AG08396 (cell line): ENCODE measurements at regions not wholly inside any gene's neighbourhood (a gene's known extent, or its start where the extent isn't known, plus 50 kb on each side); places are given as distances from the start of the nearest gene placed in this dataset.

Experiments used
- DNase-seq: peaks from one replicate; pipeline ENCODE4 v3.0.0; 2012; ENCODE audit warnings: low spot score, mixed read lengths

- DNase-seq: no peak
These were observed 72.0 kb downstream of the ALX1 start for GRCh38 chr12:85352016-85352415.

DNA sequence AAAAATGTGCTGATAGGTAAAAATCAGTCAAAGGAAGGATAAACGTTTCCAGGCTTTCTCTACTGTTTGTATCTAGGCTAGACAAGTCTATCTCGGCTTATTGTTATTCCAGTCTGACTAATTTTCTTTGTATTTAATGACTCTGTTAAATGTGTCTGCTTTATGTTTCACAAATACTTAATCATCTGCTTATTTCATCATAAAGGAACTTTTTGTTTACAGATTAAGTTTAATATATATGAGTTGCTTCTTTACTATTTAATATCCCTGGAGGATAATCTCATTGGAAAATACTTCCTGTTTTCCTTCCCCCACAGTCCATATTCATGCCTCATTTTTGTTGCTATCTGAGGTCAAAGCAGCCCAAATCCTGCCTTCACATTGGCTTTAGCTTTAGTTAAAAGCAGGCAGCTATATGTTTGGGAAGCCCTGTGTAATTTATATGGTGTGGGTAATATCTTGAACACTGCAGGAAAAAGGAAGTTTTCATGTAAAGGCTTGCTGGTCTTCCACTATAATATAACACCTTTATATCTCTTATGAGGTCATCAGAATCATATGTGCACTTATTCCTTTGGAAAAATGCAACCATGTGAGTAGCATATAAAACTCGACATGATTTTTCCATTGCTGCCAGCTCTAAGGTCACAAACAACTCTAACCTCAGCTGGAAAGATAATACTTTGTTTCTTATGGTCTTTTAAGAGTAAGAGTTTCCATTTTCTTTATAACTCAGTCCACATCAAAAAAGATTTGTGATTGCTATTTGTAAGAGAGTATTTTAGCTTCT lies 76.8 kb downstream of the ALX1 start:
- no peak for DNase-seq

DNA sequence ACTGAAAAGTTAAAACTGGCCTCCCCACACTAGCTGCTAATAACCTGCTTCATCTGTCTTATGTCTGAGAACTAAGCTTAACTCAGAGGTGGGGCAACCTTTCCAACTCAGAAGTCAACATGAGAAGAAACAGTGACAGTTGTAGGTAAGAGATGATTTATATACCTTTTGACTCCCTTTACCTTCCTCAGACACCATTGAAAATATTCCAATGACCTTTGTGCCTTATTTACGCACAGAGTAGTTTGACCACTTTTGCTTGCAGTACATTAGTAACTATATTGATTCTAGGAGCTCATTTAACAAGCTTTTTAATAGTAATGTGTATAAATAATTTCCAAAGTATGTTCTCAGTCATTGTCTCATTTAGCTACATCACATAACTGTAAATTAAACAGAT lies 77.6 kb downstream of the ALX1 start:
- no peak for DNase-seq

DNA sequence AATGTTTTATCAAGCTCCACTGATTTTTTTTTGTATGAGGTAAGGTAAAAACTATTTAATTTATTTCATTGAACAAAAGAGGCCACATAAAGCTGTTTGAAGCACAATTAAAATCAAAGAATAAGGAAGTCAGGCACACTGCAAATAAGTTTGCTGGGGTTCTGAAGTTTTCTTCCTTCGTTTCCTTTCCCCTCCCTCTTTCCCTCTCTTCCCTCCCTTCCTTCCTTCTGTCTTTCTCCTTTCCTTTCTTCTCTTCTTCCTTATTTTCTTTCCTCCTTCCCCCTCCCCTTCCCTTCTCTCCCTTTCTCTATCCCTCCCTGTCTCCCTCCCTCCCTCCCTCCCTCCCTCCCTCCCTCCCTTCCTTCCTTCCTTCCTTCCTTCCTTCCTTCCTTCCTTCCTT lies 78.7 kb downstream of the ALX1 start:
- DNase-seq: no peak

GRCh38 chr12:85363382-85364190 lies 83.6 kb downstream of the ALX1 start:
- DNase-seq: no peak

DNA sequence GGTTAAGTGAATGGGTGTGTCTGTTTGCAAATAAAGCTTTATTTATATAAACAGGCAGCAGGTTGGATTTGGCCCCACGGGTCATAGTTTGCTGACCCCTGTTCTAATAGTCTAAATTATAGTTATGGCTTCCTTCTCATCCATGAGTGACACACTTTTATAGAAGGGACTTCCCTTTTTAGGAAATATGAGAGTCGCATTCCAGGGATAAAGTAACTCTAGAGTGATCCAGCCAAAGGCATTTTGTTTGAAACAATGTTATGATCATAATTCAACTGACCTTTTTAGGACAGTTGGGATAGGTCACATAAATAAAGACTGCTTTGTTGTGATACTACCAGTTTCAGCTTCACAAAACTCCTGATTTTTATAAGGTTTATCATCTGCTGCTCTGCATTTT lies 87.9 kb downstream of the ALX1 start:
- DNase-seq: no peak

GRCh38 chr12:85369365-85370154 lies 89.5 kb downstream of the ALX1 start:
- DNase-seq: no peak

DNA sequence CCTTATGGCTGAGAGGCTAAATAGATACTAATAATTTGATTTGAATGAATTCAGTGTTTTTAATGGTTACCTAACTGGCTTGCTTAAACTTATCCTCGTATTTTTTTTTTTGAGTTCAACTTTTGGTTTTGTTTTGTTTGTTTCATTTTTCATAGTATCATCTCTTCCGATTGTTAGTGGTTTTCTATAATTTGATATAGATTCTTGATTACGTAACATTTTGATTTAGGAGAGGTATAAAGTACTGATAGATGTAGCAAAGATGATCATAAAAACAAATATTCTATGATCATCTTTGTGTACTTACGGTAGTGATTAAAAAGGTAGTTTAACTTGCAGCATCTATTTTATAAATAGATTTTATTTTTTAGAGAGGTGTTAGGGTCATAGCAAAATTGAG lies 93.0 kb downstream of the ALX1 start:
- DNase-seq: no peak

DNA sequence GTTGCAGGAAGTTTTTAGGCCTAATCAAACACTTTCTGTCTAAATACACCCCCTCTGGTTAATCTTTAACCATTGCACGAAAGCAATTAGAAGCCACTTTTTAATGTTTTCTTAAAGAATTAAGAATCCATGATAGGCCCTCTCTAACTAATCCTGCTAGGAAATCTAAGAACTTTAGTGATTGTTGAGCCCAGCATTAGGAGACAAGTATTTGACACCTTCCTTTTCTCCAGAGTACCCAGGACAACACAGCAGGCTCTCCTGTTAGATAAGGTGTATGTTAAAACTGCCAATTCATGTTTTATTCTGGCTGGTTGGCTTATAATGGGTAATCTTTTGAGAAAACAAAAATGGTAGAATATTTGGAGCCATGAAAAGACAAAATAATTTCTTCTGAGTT lies 95.0 kb downstream of the ALX1 start:
- DNase-seq: no peak

GRCh38 chr12:85385406-85385805 lies 105.4 kb downstream of the ALX1 start:
- DNase-seq: no peak

GRCh38 chr12:85390266-85390665 lies 110.2 kb downstream of the ALX1 start:
- no peak for DNase-seq

GRCh38 chr12:85392508-85392907 lies 112.5 kb downstream of the ALX1 start:
- no peak for DNase-seq

GRCh38 chr12:85393606-85394005 lies 113.6 kb downstream of the ALX1 start:
- DNase-seq: no peak

DNA sequence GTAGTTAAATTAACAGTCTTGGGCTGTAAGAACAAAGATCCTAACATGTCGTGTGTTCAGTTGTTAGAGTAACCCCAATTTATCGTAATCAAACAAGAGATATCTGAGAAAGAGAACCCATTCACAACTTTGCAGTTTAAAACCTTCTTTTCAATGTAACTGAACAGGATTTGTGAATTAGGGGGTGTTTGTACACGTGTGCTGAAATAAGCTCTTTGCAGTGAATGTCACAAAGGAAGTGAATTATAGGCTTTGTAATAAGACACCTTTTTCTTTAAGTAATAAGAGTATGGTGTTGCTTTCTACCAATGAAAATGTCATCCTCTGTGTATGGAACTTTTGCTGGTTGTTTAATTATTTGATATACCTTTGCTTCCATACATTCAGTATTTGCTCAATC lies 114.0 kb downstream of the ALX1 start:
- DNase-seq: no peak

DNA sequence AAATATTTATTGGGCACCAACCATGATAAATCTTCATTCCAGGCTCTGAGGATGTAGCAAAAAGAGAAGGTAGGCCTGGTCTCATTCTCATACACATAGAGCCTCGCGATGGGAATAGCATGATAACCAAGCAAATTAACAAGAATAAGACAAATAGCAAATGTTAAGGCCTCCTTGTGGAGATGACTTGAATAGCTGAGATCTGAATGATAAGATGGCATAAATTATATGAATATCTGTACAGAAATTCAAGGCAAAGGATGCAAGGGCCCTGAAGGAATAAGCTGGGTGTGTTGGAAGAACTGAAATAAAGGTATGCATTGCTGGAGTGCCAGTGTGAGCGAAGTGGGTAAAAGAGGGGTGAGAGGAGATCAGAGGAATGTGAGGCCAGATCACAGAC lies 114.8 kb downstream of the ALX1 start:
- DNase-seq: no peak

- no peak for DNase-seq
These were observed 125.2 kb downstream of the ALX1 start for GRCh38 chr12:85405262-85405661.

DNA sequence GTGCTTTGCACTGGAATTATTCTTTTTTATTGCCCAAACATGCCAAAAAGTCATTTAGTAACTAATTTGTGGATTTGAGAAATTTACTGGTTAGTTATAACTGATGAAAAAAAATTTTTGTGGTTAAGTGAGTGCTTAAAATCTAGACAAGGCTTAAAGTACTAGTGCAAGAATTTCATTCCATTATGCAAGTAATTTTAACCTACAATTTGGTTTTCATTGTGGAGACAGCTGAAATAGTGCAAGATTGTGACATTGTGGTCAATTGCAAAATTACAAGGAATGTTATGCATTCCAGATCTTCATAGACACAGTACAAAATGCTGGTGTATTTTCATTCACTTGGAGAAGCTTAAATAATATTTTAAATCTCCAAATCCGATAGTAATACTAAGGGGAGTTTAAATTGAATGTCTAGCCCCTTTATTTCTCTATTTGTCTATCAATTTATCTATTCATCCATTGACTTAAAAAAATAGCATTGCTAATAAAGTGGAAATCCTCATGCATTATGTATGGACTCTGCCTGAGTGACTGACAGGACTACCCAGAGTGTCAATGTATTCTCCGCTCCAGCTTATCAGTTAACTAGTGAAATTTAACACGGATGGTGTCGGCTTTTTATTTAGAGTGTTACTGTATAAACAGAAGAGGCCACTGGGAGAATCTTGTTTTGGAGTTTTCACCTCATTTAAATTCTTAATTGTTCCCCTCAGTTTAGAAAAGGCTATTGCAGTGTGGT lies 125.9 kb downstream of the ALX1 start:
- no peak for DNase-seq

GRCh38 chr12:85413266-85413665 lies 133.2 kb downstream of the ALX1 start:
- DNase-seq: no peak

- no peak for DNase-seq
These were observed 142.7 kb downstream of the ALX1 start for GRCh38 chr12:85422762-85423161.

- no peak for DNase-seq
These were observed 143.9 kb downstream of the ALX1 start for GRCh38 chr12:85423947-85424346.

DNA sequence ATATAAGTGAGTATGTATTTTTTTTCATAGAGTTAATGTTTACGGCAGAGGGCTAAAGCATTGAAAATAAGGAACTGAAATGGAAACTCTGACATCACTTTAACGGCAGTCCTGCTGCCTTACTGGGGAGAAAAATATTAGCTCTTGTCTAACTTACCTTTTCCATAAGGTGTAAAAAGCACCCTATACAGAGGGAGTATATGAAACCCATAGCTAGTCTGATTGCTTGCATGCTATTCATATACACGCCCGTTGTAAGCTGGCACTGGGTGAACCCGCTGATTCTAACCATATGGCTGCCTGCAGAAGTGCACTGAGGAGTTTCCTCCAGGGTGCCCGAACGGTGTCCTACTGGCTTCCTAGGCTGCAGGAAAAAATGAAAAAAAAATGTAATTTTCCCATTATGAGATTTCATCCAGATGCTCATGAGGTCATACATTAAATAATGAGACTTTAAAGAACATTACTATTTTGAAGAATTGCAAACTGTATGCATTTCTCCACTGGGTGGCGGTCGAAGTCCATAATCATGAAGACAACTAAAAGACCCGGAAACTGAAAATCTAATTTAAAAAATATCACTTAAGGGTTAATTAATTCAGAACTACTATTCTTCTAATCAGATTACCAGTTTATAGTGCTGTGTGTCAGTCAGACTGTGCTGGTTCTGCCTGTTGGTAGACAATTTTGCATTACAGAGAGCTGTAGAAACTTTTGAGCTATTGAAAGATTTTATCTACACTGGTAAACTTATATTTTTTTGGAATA lies 144.7 kb downstream of the ALX1 start:
- DNase-seq: no peak

DNA sequence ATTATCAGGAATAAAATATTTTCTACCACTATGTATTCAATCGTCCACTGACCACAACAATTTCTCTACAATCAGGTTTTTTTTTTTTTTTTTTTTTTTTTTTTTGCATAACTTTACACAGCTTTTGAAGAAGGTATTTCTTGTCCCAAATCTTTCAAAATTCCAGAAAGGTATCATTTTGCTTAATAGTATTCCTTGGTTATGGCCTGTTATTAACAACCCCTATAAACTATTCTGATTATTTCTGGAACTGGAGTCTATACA lies 145.3 kb downstream of the ALX1 start:
- DNase-seq: no peak
